Uterus (tissue), 3 donors: ENCODE measurements at regions not wholly inside any gene's neighbourhood (a gene's known extent, or its start where the extent isn't known, plus 50 kb on each side); places are given as distances from the start of the nearest gene placed in this dataset.

Experiments
- DNase-seq, 2 donors: peaks; one replicate each; pipeline ENCODE4 v3.0.0-alpha.2; 2019 to 2020
- H3K27ac ChIP-seq, 2 donors: fragments of 200-600 bp; sonication (generic); 1 replicate in 1 of 2; 2 replicates in 1 of 2; pipeline ENCODE4 v1.5.1; 2016 to 2018
- H3K27me3 ChIP-seq, 2 donors: fragments of 200-600 bp; sonication (generic); one replicate each; pipeline ENCODE4 v1.5.1; 2018 to 2019; ENCODE audit warnings: control low read depth in 1 of 2
- H3K36me3 ChIP-seq, 2 donors: fragments of 200-600 bp; sonication (generic); one replicate each; pipeline ENCODE4 v1.5.1; 2019; ENCODE audit warnings: control low read depth in 1 of 2
- H3K4me1 ChIP-seq, 2 donors: fragments of 200-600 bp; sonication (generic); one replicate each; pipeline ENCODE4 v1.5.1; 2018 to 2019; ENCODE audit warnings: control low read depth in 1 of 2
- H3K4me3 ChIP-seq, 2 donors: fragments of 200-600 bp; sonication (generic); 1 replicate in 1 of 2; 2 replicates in 1 of 2; pipeline ENCODE4 v1.5.1; 2018 to 2019; ENCODE audit warnings: mild to moderate bottlenecking in 1 of 2
- H3K9me3 ChIP-seq, 2 donors: fragments of 200-600 bp; sonication (generic); one replicate each; pipeline ENCODE4 v1.5.1; 2019; ENCODE audit warnings: control low read depth in 1 of 2
- CTCF ChIP-seq, 4 experiments: fragments of 200-600 bp in 2 of 4; fragments of 450-650 bp in 2 of 4; sonication (generic) in 2 of 4; IDR thresholded peaks; one replicate each; pipeline ENCODE4 v1.5.1; 2016 to 2019; ENCODE audit warnings: antibody characterized with exemption in 4 of 4, mild to moderate bottlenecking in 2 of 4, moderate library complexity in 1 of 4
- POLR2A ChIP-seq, 2 donors: fragments of 450-650 bp; IDR thresholded peaks; one replicate each; pipeline ENCODE4 v1.6.1; 2016; ENCODE audit warnings: antibody characterized with exemption in 2 of 2, mild to moderate bottlenecking in 1 of 2, moderate library complexity in 1 of 2
- intact Hi-C: fragments of 100-400 bp; cut with DNase I; formaldehyde crosslinking; loops from one replicate; pipeline ENCODE4 v1.15.1; 2023; ENCODE audit warnings: low total_unique reads
- donor health status: DM: yes; HTN: yes; CAD: no.

DNA sequence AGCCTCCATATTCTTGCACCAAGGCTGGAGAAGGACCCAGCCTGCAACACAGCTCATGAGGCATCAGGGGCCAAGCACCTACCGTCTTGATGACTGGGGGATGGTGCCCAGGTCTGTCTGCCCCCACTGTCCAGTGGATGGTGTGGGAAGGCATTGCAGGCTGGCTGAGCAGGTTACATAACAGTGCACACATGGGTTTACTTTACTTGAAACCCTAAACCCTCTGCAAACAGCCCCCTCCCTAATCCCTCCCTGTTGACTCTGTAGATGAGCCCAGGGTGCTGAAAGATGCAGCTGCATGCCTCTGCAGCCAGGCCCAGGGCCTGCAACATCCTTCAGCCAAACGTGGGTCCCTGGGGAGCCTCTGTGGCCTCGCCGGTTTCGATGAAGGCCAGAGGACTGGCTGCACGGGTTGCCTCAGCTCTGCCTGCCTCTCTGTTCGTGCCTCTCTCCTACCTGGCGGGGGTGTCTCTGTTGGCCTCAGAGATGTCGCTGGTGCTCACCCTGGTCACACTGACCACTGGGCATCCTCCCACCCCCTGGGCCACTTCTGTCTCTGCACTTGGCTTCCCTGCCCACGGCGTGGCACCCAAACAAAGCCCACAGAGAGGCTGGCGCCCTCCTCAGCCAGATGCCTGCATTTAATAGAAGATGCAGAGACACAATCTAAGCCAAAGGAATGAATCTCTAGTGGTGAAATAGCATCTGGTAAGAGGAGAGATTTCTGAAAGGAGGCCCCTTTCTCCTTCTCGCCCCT is 95.1 kb downstream of the METRNL start:
- no peaks in the 10 kb centered on the region for H3K27me3 ChIP-seq
- intact Hi-C loops = no loop called here
- DNase-seq = peak; percentile 12 to 20

GRCh38 chr17:83175119-83175821 is 95.9 kb downstream of the METRNL start:
- H3K27ac ChIP-seq = no peak overlapping the region
- no peaks in the 10 kb centered on the region for H3K27me3 ChIP-seq
- no peaks in the 10 kb centered on the region for H3K36me3 ChIP-seq
- intact Hi-C loops = no loop called here
- H3K4me3 ChIP-seq = no peak overlapping the region
- no peaks in the 10 kb centered on the region for H3K9me3 ChIP-seq
- TF ChIP-seq POLR2A (IDR thresholded peaks at IDR 0.05) = no peak
- TF ChIP-seq CTCF (IDR thresholded peaks at IDR 0.05) = no peak
- no peak for DNase-seq
- no peaks in the 10 kb centered on the region for H3K4me1 ChIP-seq

More for the DNA sequence above, 95.1 kb downstream of the METRNL start:
- no peak for TF ChIP-seq POLR2A (IDR thresholded peaks at IDR 0.05)
- no peak for TF ChIP-seq CTCF (IDR thresholded peaks at IDR 0.05)
- Histone ChIP-seq H3K9me3 (no peaks in the 10 kb centered on the region), H3K4me1 (no peaks in the 10 kb centered on the region), H3K27ac (no peak overlapping the region), H3K4me3 (no peak overlapping the region), H3K36me3 (no peaks in the 10 kb centered on the region)

DNA sequence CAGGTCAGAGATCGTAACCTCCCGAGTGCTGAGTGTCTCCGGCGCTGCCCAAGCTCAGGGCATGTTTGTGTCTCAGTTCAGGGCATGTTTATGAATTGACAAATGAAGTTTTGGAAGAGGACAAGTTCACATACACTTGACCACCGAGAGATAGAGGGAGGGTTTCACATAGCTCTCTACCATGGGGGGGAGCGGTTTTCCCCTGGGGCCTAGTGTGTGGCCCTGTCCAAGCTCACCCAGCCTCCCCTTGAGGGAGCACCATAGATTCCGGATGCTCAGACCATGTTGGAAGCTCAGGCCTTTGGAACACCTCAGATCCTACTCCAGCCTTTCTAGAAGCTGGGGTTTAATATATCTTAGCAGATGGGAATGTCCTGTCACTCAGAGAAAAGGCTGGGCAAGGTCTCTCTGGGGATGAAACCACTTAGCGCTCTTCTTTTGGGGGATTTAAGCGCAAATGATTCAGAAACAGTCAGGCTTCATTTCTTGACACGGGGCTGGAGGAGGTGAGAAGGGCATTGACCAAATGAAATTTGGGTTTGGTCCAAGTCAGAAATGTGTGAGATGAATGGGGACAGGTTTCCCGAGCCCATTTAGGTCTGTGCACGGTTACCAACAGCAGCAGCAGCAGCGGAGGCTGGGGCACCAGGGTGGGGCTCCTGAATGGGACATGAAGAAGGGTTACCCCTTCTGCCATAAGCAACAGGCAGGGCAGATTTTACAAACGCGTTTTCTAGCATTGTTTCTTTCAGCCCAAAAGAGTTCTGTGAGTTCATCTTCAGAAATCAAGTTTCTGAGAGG is 96.6 kb downstream of the METRNL start:
- no peaks in the 10 kb centered on the region for H3K27me3 ChIP-seq
- H3K27ac ChIP-seq = no peak overlapping the region
- no peaks in the 10 kb centered on the region for H3K9me3 ChIP-seq
- H3K4me3 ChIP-seq = no peak overlapping the region
- DNase-seq = no peak
- no peaks in the 10 kb centered on the region for H3K36me3 ChIP-seq
- intact Hi-C loops = no loop called here
- H3K4me1 ChIP-seq = no peaks in the 10 kb centered on the region
- TF ChIP-seq POLR2A (IDR thresholded peaks at IDR 0.05) (no peak), CTCF (IDR thresholded peaks at IDR 0.05) (no peak)

GRCh38 chr17:83176623-83177583 is 97.5 kb downstream of the METRNL start:
- intact Hi-C loops = no loop called here
- no peaks in the 10 kb centered on the region for H3K9me3 ChIP-seq
- H3K4me3 ChIP-seq = no peak overlapping the region
- no peaks in the 10 kb centered on the region for H3K36me3 ChIP-seq
- TF ChIP-seq CTCF (IDR thresholded peaks at IDR 0.05) (no peak), POLR2A (IDR thresholded peaks at IDR 0.05) (no peak)
- DNase-seq = peak in 1 of 2 donors; percentile 11
- H3K27me3 ChIP-seq = no peaks in the 10 kb centered on the region
- no peak overlapping the region for H3K27ac ChIP-seq
- H3K4me1 ChIP-seq = no peaks in the 10 kb centered on the region
